NAMALWA (cell line): ENCODE measurements at regions not wholly inside any gene's neighbourhood (a gene's known extent, or its start where the extent isn't known, plus 50 kb on each side); places are given as distances from the start of the nearest gene placed in this dataset.
"Not testable (repeated sequence)": the region's sequence is repeated elsewhere in the genome, so short reads cannot be mapped to it uniquely, and the experiment has no call there.

Experiments
- DNase-seq: peaks from one replicate; pipeline ENCODE4 v3.0.0-alpha.2; 2015; ENCODE audit warnings: low spot score

DNA sequence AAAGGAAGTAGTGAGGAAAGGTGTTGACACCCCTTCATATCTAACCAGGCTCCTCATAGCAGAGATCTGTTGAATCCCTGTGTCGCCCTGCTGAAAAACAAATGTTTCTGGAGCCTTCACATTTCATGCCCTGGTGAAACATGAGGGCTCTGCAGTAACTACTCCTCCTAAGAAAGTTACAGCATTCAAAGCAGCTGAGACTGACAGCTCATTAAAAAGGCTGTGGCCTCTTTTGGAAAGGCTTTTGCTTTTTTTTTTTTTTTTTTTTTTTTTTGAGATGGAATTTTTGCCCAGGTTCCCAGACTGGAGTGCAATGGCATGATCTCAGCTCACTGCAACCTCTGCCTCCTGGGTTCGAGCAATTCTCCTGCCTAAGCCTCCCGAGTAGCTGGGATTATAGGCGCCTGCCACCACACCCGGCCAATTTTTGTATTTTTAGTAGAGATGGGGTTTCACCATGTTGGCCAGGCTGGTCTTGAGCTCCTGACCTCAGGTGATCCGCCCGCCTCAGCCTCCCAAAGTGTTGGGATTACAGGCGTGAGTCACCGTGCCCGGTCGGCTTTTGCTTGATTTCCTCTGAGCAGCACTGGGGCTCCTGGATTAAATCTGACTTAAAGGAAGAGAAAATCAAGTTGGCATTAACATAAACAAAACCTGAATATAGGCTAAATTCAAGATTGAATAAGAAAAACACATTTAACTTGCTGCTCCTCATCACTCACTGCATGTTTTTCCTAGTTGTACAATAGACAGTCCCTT lies 112.9 kb downstream of the PCSK1 start:
- DNase-seq, result not testable (repeated sequence)

DNA sequence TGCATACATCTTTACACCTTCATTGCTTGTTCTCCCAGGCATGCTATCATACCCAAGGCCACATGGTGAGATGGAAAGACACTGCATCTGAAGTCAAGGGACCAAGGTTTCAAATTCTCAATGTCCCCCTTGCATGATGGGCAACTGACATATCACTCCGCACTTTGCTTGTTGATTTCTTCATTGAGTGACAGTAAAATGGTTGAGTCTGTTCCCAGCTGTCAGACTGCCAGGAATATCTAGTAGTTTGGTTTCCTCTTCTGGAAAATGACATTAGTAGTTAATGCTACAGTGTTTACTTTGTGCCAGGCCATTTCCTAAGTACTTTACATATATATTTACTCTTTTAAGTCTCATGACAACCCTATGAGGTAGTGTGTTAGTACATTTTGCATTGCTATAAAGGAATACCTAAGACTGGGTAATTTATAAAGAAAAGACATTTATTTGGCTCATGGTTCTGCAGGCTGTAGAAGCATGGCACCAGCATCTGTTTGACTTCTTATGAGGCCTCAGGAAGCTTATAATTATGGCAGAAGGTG lies 114.4 kb downstream of the PCSK1 start:
- no peak for DNase-seq

DNA sequence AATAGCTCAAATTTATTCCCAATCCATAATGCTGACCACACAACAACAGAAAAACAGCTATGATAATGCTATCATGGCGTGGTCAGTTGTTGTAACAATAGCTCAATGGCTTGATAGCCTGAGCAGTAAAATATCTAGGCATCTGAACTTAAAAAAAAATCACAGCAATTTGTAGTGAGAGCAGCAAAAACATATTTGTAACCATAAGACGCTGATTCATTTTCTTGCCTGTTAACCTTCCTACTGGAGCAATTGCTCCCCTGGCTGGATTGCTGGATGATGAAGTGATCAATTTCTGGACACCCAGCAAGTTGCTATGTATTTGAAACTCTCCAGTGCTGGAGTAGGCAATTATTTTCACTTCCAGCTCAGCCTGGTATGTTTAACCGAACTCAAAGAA lies 115.1 kb downstream of the PCSK1 start:
- DNase-seq, result no peak

DNA sequence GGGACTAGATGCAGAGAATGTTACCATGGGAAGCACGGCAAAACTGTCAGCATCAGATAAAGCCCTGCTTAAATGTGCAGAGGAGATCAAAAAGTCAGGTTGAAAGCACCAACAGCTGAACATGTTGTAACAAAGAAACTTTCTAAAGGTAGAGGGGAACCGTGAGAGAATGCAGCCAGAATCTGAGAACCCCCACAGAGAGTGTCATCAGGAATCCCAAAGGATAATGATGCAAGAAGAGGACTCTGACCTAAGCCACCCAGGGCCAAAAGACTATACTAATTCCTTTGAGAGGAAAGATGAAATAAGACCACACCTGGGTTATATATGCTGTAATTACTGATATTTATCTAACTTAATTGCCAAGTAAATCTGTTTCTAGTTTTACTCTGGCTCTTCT lies 116.6 kb downstream of the PCSK1 start:
- DNase-seq, result no peak

DNA sequence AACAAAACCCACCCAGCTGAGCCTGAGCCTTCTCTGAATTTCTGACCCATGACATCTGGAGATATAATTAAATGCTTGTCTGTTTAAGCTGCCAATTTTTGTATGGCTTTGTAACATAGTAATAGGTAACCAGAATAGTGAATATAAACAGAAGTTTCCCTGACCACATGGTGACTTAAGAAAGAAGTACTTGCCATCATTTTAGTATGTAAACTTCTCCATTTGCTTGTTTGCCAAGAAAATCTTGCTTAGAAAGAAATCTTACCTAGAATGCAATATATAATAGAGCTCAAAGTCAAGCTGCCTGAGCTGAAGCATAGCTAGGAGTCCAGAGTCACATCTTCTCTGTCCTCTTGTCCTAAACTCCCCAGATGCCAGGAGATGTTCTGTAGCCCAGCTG lies 117.0 kb downstream of the PCSK1 start:
- DNase-seq, result no peak

DNA sequence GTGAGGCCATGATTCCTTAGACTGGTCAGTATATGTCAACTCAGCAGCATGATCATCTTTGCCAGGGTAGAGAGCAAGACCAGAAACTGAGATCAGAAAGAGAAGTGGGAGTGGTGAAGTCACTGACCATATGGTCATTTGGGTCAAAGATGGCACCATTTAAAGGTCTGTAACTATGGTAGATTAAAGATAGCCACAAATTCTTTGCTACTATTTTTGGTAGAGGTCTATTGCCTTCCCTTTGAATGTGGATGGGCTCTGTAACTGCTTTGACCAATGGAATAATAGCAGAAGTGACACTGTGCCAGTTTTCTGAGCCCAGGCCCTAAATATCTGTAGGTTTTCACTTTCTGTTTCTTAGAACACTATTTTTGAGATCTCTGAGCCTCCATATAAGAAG lies 117.6 kb downstream of the PCSK1 start:
- no peak for DNase-seq

DNA sequence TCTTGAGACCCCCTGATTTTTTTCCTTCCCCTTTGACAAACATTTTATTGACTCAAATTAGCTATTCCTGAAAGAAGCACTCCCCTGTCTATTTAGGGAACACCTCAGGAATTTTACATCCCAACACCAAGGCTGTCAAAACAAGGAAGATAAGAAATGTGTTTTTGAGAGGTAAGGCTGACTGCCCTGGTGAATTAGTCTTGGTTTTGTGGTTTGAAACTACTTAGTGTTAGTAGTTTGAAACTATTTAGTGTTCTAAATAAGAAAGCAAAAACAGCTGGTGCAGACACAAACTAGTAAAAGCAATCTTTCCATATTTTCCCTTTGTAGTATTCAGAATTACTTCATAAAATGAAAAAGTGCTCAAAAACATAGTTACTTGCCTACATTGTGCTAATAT lies 120.7 kb downstream of the PCSK1 start:
- DNase-seq, result no peak

DNA sequence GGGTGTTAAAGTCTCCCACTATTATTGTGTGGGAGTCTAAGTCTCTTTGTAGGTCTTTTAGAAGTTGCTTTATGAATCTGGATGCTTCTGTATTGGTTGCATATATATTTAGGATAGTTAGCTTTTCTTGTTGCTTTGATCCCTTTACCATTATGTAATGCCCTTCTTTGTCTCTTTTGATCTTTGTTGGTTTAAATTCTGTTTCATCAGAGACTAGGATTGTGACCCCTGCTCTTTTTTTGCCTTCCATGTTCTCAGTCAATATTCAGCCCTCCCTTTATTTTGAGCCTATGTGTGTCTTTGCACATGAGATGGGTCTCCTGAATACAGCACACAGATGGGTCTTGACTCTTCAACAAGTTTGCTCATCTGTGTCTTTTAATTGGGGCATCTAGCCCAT lies 126.0 kb downstream of the PCSK1 start:
- not testable (repeated sequence) for DNase-seq

DNA sequence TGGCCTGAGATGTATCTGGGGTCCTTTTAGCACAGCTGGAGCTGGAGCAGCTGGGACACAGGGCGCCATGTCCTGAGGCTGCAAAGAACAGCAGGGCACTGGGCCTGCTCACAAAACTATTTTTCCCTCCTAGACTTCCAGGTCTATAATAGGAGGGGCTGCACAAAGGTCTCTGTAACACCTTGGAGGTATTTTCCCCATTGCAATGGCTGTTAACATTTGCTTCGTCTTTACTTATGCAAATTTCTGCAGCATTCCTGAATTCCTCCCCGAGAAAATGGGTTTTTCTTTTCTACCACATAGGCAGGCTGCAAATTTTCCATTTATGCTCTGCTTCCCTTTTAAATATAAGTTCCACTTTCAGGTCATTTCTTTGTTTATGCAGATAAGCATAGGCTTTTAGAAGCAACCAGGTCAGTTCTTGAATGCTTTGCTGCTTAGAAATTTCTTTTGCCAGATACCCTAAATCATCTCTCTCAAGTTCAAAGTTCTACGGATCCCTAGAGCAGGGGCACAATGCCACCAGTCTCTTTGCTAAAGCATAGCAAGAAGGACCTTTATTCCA lies 130.8 kb downstream of the PCSK1 start:
- DNase-seq, result no peak

DNA sequence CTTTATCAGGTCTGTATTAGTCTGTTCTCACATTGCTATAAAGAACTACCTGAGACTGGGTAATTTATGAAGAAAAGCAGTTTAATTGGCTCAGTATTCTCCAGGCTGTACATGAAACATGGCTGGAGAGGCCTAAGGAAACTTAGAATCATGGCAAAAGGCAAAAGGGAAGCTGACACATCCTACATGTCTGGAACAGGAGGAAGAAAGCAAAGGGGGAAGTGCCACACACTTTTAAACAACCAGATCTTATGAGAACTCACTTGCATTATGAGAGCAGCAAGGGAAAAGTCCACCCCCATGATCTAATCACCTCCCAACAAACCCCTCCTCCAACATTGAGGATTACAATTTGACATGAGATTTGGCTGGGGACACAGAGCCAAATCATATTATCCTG lies 132.1 kb downstream of the PCSK1 start:
- DNase-seq, result no peak

DNA sequence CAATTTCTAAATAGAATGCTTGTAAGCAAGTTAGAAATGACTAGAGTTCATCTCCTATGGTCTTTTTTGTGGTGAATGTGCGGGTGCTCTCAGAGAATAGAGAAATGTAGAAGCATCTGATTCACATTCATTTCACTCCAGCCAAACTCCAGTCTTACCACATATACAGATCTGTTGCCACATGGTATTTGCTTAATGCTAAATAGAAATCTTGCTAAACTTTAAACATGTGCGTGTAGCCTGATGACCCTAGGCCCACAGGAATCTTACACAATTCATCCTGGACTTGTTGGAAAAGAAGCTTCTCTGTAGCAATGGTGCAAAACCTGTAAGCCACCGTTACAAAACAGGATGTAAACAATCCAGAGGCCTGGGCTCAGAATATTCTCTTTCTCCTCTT lies 135.2 kb downstream of the PCSK1 start:
- no peak for DNase-seq

DNA sequence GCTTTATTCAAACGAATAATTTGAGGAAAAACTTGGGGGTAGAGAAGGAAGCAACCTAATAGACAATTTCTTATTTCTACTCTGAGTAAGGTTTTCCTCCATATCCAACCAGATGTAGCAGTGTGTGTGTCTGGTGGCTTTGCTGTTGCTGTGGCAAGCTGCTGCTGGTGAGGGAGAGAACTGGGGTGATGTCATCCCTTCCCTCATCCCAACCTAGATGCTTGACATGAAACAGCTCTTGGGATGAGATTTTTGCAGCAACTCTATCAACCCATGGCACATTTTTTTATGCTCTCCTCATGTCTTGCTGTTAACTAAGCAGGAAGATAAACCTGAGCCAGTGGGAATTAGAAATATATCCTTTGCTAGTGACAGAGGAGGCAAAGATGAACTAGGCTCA lies 135.8 kb downstream of the PCSK1 start:
- no peak for DNase-seq

DNA sequence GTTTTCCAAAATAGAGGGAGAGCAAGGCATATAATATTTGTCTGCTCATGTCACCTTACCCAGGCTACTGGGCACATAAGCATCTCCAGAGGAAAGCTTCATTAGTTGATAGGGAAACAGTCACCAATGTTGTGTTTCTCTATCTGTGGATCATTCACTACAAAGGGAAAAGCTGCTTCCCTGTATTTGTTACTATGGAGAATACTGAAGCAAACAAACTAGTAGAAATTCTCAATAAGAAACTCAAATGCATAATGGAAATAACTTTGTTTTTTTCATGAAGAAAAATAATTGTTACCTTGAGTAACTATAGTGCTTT lies 138.2 kb downstream of the PCSK1 start:
- DNase-seq, result no peak

DNA sequence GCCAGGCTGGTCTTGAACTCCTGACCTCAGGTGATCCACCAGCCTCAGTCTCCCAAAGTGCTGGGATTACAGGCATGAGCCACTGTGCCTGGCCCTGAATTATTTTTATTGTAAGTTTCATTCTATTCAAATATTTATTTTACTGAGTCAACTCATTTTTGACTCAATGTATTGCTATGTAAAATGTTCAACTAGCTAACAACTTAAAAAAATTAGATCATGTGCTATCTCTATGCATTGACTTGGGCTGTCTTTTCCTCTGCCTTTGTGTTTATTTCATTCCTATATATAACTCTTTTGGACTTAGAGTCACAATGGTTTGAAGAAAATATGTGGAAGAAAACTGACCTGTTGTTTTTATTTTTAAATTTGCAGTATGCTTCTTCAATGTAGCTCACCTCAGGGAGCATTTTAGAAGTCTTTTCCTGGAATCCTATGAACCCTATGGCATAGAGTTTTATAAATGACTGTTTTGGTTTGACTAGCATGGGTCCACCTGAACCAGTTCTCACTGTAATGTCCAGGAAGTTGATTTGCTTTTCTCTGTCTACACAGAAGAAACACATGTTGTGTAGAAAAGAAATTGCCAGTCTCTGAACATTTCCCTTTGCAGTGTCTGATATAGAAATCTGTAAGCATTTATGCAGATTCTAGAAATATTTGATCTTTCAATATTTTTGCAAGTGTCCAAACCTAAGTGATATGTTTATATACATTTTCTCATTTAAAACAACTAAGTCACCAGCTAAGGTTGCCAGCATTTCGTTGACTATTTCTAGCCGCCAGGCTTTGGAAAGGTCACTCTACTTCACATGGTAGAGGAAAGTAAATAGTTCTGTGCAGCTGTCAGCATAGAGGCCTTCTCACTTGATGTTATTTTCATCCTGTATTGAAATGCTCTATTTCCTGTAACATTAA lies 138.8 kb downstream of the PCSK1 start:
- DNase-seq, result no peak

DNA sequence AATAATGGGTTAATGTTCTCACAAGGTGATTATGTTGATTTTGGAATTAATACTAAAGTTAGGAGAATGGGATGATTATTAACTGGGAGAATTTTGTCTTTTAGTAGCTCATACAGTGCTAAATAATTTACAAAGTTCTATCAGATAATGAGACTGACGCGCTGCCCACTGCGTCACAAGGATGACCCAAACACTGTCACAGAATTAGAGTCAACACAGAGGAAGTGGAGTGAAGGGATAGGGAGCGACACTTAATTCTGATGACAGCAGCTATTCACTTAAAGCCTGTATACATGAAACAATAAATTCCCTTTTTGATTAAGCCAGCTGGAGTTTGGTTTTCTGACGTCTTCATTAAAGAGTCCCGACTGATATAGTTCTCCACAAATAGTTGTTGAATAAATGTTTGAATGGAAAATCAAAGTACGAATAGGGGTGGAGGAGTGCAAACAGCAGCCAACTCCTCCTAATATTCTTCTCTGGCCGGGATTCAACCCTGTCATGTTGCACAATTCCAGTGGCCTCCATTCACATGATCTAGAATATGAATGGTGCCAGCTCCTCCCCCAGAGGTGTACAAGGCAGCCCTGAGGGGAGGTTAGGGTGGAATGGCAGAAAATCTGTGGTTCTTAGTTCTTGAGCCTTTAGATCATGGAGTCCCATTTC lies 140.3 kb downstream of the PCSK1 start:
- no peak for DNase-seq

DNA sequence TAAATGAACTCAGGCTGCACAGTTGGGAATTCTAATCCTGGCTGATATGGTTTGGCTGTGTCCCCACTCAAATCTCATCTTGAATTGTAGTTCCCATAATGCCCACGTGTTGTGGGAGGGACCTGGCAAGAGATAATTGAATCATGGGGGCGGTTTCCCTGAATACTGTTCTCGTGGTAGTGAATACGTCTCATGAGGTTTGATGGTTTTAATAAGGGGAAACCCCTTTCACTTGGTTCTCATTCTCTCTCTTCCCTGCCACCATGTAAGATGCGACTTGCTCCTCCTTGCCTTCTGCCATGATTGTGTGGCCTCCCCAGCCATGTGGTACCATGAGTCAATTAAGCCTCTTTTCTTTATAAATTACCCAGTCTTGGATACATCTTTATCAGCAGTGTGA lies 143.8 kb downstream of the PCSK1 start:
- DNase-seq, result not testable (repeated sequence)

DNA sequence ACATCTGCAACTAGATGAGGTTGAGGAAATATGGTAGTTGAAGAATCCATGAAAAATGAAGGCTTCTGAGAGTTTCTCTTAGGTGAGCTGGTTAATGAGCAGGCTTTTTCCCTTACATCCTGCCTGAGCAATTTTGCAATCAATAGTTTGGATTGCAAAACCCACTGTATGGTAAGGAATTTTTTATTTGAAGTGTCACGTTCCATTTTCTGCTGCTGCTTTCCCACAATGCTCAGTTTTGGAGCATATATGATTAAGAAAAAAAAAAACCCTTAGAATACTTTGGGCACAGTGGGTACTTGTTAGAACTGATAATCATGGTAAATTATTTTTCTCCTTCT lies 144.2 kb downstream of the PCSK1 start:
- DNase-seq, result no peak

DNA sequence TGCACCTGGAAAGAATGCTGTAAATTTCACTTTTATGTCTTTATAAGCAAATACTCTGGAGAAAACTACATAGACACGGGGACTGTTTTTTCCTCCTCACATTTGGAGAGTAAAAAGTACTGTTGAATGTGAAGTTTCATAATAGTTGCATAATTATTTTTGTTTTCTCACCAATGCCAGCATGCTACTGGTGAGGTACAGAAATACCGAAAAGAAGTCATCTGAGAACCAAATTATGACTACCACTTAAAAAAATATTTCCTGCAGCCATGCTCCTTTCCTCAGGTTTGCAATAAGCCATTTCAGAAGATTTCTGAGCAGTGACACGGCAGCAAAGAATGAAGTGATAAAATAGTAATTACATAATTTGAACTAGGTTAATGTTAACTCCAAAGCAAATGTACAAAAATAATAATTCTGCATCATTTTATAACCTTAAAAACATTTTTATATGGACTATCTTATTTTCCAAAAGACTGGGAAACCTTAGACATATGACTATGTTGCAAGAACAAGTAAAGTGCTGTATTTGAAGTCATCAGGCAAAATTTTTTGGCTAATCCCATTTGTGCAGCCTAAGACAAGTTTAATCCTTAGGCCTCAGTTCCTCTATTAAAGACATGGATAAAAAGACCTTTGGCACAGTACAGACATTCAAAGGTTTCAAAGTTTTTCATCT lies 144.7 kb downstream of the PCSK1 start:
- DNase-seq, result no peak

DNA sequence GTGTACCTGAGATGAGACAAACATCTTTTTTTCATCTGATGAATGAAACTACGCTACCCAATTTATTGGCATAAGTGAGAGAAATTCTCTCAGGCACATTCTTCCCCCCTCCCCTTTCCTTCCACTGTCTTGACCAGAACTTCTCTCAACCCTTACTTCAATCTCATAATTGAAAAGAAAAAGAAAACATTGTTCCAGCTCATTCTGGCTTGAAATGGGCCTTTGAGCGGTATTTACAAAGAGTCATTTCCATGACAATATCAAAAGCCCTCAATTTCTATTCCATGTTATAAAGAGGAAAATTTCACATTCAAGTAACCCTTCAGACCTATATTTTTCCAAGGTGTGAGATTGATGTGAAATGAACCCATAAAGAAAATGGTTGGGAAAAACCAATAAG lies 145.9 kb downstream of the PCSK1 start:
- no peak for DNase-seq

DNA sequence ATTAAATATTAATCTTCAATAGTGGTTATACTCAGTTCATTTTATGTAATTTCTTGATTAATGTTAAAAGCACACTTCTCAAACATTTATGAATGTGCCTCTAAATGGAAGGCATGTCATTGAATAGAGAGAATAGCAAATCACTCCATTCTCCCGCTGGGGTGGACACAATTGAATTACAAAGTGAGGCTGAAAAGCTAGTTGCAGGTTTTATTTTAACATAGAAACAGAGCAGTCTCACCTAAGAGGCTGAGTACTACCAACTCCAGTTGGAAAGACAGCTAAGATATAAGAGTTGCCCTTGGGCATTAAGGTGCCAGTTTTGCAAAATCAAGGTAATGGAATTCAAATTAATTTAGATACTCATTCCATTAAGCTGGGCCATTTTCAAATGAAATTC lies 147.2 kb downstream of the PCSK1 start:
- no peak for DNase-seq

DNA sequence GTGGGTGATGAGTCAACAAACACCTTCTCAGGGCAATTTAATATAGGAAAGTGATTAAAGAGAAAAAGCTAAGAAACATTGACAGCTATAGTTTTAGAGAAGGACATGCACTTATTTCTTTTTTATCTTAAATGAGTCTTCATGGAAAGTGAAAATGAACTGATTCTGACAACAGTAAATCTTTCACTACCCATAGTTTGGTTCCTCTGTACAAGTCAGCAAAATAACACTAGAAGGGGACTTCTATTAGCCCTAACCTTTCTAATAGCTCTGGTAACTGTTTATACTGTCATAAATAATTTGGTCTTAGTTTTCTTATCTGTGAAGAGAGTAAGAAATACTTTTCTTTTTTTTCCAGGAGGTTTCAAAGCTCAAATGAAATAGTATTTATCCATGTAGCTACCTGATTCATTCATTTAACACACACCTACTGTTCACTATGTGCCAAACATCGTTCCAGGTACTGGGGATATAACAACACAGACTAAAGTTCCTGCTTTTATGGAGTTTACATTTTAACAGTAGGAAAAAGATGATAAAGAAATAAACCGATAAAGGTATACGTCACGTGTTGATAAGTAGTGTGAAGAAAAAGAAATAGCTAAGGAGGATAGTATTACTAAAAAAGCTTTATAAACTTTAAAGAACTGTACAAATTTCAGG lies 148.2 kb downstream of the PCSK1 start:
- no peak for DNase-seq
